ENCODE measurements at regions not wholly inside any gene's neighbourhood (a gene's known extent, or its start where the extent isn't known, plus 50 kb on each side); places are given as distances from the start of the nearest gene placed in this dataset.

- Histone ChIP-seq H3K27ac (ENCODE audit: low read depth in 1 of 2, low read length in 2 of 2) (no peak overlapping the region), H3K4me3 (replicated peaks in 1 of 3; ENCODE audit: low read depth in 2 of 3, low read length in 3 of 3) (no peak overlapping the region), H3K27me3 (ENCODE audit: control insufficient read depth in 2 of 2, insufficient read depth in 2 of 2, low read length in 2 of 2) (no peaks in the 10 kb centered on the region), H3K79me2 (ENCODE audit: insufficient read depth, low read length) (no peaks in the 10 kb centered on the region), H3K9me3 (replicated peaks in 1 of 2; ENCODE audit: control insufficient read depth in 1 of 2, insufficient read depth in 1 of 2, low read length in 2 of 2) (no peaks in the 10 kb centered on the region), H3K36me3 (replicated peaks in 1 of 2; ENCODE audit: control insufficient read depth in 1 of 2, insufficient read depth in 2 of 2, low read length in 2 of 2) (no peaks in the 10 kb centered on the region), H4K20me1 (ENCODE audit: insufficient read depth, low read length) (no peaks in the 10 kb centered on the region), H3K9ac (ENCODE audit: insufficient read depth, low read length, poor library complexity, severe bottlenecking) (no peak overlapping the region), H3K4me1 (ENCODE audit: control insufficient read depth in 1 of 2, insufficient read depth in 2 of 2, low read length in 2 of 2) (no peaks in the 10 kb centered on the region), H3K4me2 (replicated peaks; ENCODE audit: extremely low read depth, low read length, poor library complexity, severe bottlenecking) (no peak overlapping the region), H2AFZ (ENCODE audit: insufficient read depth, low read depth, low read length, poor library complexity, severe bottlenecking) (no peak overlapping the region)
- no peaks in the 10 kb centered on the region for H3K4me1 Mint-ChIP-seq
- peaks cover 0 to 3% (median 0%) of the 10 kb centered on the region in 7 donors for H3K9me3 Mint-ChIP-seq
- H3K27me3 Mint-ChIP-seq (ENCODE audit: low read depth in 3 of 3) = no peaks in the 10 kb centered on the region
- intact Hi-C loops (cut with micrococcal nuclease) = no loop called here
- H3K36me3 Mint-ChIP-seq = no peaks in the 10 kb centered on the region
- no peak for DNase-seq
- H3K4me3 Mint-ChIP-seq = no peak overlapping the region
- WGBS (ENCODE audit: insufficient coverage) = no CpG with 5 or more reads among the region's 8 CpGs
- no peak for TF ChIP-seq CTCF (IDR thresholded peaks at IDR 0.05)
- H3K27ac Mint-ChIP-seq = no peak overlapping the region
Measured at GRCh38 chr5:167481345-167481744, 810.1 kb upstream of the WWC1 start.

DNA sequence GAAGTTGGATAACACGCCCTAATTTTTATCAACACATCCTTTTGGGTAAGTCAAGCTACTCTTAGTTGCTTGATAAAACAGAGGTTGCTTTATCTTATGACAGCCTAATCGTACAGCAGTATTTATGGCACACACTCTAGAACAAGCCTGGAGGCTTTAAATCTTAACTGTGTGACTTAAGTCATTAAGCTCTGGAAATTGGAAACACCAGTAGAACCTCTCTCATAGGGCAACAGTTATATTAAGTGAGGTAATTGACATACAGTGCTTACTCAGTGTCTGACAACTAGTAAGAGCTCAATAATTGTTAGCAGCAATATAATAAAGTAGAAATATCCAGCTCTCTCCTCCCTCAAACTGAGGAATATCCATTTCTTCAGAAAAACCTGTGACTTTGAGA, 808.9 kb upstream of the WWC1 start:
- no peak overlapping the region for H3K4me3 ChIP-seq (replicated peaks in 1 of 3; ENCODE audit: low read depth in 2 of 3, low read length in 3 of 3)
- no peak overlapping the region for H3K9ac ChIP-seq (ENCODE audit: insufficient read depth, low read length, poor library complexity, severe bottlenecking)
- Mint-ChIP-seq H3K9me3 (peaks cover 0 to 3% (median 0%) of the 10 kb centered on the region in 7 donors), H3K27ac (no peak overlapping the region), H3K4me3 (no peak overlapping the region), H3K36me3 (no peaks in the 10 kb centered on the region), H3K4me1 (no peaks in the 10 kb centered on the region), H3K27me3 (ENCODE audit: low read depth in 3 of 3) (no peaks in the 10 kb centered on the region)
- H3K36me3 ChIP-seq (replicated peaks in 1 of 2; ENCODE audit: control insufficient read depth in 1 of 2, insufficient read depth in 2 of 2, low read length in 2 of 2) = no peaks in the 10 kb centered on the region
- no peaks in the 10 kb centered on the region for H4K20me1 ChIP-seq (ENCODE audit: insufficient read depth, low read length)
- H3K27me3 ChIP-seq (ENCODE audit: control insufficient read depth in 2 of 2, insufficient read depth in 2 of 2, low read length in 2 of 2) = no peaks in the 10 kb centered on the region
- H3K27ac ChIP-seq (ENCODE audit: low read depth in 1 of 2, low read length in 2 of 2) = no peak overlapping the region
- no peak for TF ChIP-seq CTCF (IDR thresholded peaks at IDR 0.05)
- H3K9me3 ChIP-seq (replicated peaks in 1 of 2; ENCODE audit: control insufficient read depth in 1 of 2, insufficient read depth in 1 of 2, low read length in 2 of 2) = no peaks in the 10 kb centered on the region
- no peaks in the 10 kb centered on the region for H3K4me1 ChIP-seq (ENCODE audit: control insufficient read depth in 1 of 2, insufficient read depth in 2 of 2, low read length in 2 of 2)
- no peak for DNase-seq
- no peak overlapping the region for H3K4me2 ChIP-seq (replicated peaks; ENCODE audit: extremely low read depth, low read length, poor library complexity, severe bottlenecking)
- WGBS (ENCODE audit: insufficient coverage) = no CpG with 5 or more reads among the region's 2 CpGs
- intact Hi-C loops (cut with micrococcal nuclease) = no loop called here
- H2AFZ ChIP-seq (ENCODE audit: insufficient read depth, low read depth, low read length, poor library complexity, severe bottlenecking) = no peak overlapping the region
- H3K79me2 ChIP-seq (ENCODE audit: insufficient read depth, low read length) = no peaks in the 10 kb centered on the region

All from CD14-positive monocyte (primary cell).